Activated naive CD4-positive, alpha-beta T cell treated with anti-CD3 and anti-CD28 coated beads, Interleukin-2, amount 50 U/mL, for 16 hours (primary cell): ENCODE measurements at regions not wholly inside any gene's neighbourhood (a gene's known extent, or its start where the extent isn't known, plus 50 kb on each side); places are given as distances from the start of the nearest gene placed in this dataset.
"Not testable (repeated sequence)": the region's sequence is repeated elsewhere in the genome, so short reads cannot be mapped to it uniquely, and the experiment has no call there.

Experiments
- DNase-seq: peaks from one replicate; pipeline ENCODE4 v3.0.0-alpha.2; 2020

GRCh38 chr7:36040679-36041078, 112.4 kb upstream of the EEPD1 start:
- no peak for DNase-seq

- no peak for DNase-seq
Measured at GRCh38 chr7:36044101-36044892, 108.8 kb upstream of the EEPD1 start.

GRCh38 chr7:36045326-36045725, 107.7 kb upstream of the EEPD1 start:
- no peak for DNase-seq

- no peak for DNase-seq
Measured at GRCh38 chr7:36045830-36046341, 107.2 kb upstream of the EEPD1 start.

GRCh38 chr7:36047091-36047658, 105.9 kb upstream of the EEPD1 start:
- DNase-seq = no peak

- DNase-seq = no peak
Measured at GRCh38 chr7:36048141-36048901, 104.7 kb upstream of the EEPD1 start.

GRCh38 chr7:36048902-36049240, 104.2 kb upstream of the EEPD1 start:
- no peak for DNase-seq

GRCh38 chr7:36051501-36051900, 101.6 kb upstream of the EEPD1 start:
- DNase-seq = no peak

- DNase-seq = no peak
Measured at GRCh38 chr7:36053589-36053988, 99.5 kb upstream of the EEPD1 start.

- DNase-seq = no peak
Measured at GRCh38 chr7:36054637-36055036, 98.4 kb upstream of the EEPD1 start.

GRCh38 chr7:36055207-36055606, 97.8 kb upstream of the EEPD1 start:
- no peak for DNase-seq

- no peak for DNase-seq
Measured at GRCh38 chr7:36057323-36057722, 95.7 kb upstream of the EEPD1 start.

- no peak for DNase-seq
Measured at GRCh38 chr7:36058020-36058592, 94.9 kb upstream of the EEPD1 start.

GRCh38 chr7:36060388-36060787, 92.7 kb upstream of the EEPD1 start:
- DNase-seq = not testable (repeated sequence)

- no peak for DNase-seq
Measured at GRCh38 chr7:36062154-36062815, 90.8 kb upstream of the EEPD1 start.

GRCh38 chr7:36064676-36065075, 88.4 kb upstream of the EEPD1 start:
- DNase-seq = no peak

GRCh38 chr7:36065563-36066342, 87.3 kb upstream of the EEPD1 start:
- not testable (repeated sequence) for DNase-seq

- no peak for DNase-seq
Measured at GRCh38 chr7:36066343-36066664, 86.8 kb upstream of the EEPD1 start.

- no peak for DNase-seq
Measured at GRCh38 chr7:36070230-36070629, 82.8 kb upstream of the EEPD1 start.

- DNase-seq = no peak
Measured at GRCh38 chr7:36071605-36072004, 81.4 kb upstream of the EEPD1 start.

- DNase-seq = no peak
Measured at GRCh38 chr7:36072620-36073019, 80.4 kb upstream of the EEPD1 start.

- no peak for DNase-seq
Measured at GRCh38 chr7:36075561-36075960, 77.5 kb upstream of the EEPD1 start.
